COR-L47 (cell line): ENCODE measurements at regions not wholly inside any gene's neighbourhood (a gene's known extent, or its start where the extent isn't known, plus 50 kb on each side); places are given as distances from the start of the nearest gene placed in this dataset.
A peak's percentile ranks its signal among the peaks of the same experiment; 100 is the strongest.
"Not testable (repeated sequence)": the region's sequence is repeated elsewhere in the genome, so short reads cannot be mapped to it uniquely, and the experiment has no call there.

Experiments used
- DNase-seq: peaks from one replicate; lab custom pipeline; 2025; lab: John Stamatoyannopoulos, UW

GRCh38 chr12:129959889-129960288, 56.1 kb upstream of the TMEM132D start:
- no peak for DNase-seq

GRCh38 chr12:129961091-129961490, 57.3 kb upstream of the TMEM132D start:
- DNase-seq = no peak

DNA sequence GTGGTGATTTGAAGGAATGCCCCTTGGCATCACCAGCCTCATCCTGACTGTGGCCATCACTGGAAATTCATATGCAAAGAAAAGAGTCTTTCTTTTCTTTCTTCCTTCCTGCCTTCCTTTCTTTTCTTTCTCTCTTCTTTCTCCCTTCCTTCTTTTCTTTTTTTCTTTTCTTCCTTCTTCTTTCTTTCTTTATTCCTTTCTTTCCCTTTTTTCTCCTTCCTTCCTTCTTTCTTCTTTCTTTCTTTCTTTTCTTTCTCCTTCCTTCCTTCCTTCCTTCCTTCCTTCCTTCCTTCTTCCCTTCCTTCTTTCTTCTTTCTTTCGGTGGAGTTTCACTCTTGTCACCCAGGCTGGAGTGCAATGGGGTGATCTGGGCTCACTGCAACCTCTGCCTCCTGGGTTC, 58.0 kb upstream of the TMEM132D start:
- no peak for DNase-seq

DNA sequence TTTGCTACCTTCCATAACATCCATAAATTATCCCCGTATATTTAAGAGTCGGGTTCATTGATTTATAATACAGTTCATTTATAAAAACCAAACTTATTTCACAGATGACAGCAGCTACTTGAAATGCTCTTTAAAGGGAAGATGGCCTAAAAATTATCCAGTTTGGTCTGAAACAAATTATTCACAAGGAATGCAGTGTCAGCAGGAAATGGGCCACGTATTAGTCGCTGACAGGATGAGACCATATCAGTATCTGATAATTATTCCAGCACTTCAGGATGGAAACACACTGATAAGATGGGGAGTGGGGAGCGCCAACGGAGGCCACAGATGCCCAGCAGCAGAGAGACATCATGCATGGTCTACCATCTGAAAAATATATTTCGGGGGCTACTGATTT, 60.5 kb upstream of the TMEM132D start:
- DNase-seq = no peak

- no peak for DNase-seq
Observed at GRCh38 chr12:129964826-129965457, 61.1 kb upstream of the TMEM132D start.

- DNase-seq = no peak
Observed at GRCh38 chr12:129966146-129966995, 62.5 kb upstream of the TMEM132D start.

GRCh38 chr12:129971721-129972120, 67.9 kb upstream of the TMEM132D start:
- no peak for DNase-seq

- no peak for DNase-seq
Observed at GRCh38 chr12:129973236-129973961, 69.6 kb upstream of the TMEM132D start.

DNA sequence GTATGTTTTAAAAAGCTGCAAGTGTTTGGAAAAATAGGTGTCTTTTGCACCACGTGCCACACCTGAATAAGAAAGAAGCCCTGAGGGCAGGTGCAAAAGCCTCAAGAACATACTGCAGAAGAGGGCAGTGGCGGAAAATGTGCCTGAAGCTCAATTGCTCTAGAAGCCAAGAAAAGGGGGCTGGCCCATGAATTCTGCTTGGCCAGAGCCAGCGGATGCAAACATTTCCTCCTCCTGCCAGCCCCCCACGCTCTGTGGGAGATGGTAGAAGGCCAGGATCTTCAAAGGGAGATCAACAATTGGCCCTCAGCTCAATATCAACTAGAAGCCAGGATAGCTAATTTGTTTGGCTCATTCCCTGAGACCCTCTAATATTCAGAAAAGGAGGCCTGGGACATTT, 80.3 kb upstream of the TMEM132D start:
- DNase-seq = no peak

DNA sequence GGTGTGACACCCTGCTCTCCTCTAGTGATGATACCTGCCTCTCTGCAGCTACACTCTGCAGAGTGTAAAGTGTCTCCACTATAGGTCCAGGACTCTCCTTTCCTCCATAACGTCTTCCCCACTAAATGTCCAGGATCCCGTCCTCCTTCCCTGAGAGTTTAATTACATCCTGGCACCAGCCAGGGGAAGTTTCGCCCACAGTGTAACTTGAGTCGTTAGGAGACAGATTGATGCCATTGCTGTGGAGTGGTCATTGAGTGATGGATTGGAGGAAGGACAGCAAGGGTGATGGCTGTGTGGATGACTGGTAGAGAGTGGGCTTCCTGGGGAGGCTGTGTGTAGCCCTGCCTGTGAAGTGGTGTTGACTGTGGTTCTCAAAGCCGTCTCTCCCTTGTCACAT, 84.0 kb upstream of the TMEM132D start:
- DNase-seq = no peak

DNA sequence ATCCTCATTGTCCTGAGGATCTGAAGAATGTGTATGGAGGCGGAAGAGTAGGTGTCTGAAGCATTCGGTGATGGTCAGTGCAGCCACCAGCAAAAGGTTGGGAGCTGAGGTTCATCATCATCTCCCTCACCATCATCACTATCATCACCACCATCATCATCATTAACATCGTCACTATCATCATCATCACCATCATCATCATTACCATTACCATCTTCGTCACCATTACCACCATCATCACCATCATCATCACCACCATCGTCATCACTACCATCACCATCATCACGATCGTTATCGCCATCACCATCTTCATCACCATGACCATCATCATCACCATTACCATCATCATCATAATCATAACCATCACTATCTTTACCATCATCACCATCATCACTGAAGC, 90.8 kb upstream of the TMEM132D start:
- no peak for DNase-seq

GRCh38 chr12:129997239-129997638, 93.4 kb upstream of the TMEM132D start:
- no peak for DNase-seq

GRCh38 chr12:130004310-130004877, 100.6 kb upstream of the TMEM132D start:
- not testable (repeated sequence) for DNase-seq

DNA sequence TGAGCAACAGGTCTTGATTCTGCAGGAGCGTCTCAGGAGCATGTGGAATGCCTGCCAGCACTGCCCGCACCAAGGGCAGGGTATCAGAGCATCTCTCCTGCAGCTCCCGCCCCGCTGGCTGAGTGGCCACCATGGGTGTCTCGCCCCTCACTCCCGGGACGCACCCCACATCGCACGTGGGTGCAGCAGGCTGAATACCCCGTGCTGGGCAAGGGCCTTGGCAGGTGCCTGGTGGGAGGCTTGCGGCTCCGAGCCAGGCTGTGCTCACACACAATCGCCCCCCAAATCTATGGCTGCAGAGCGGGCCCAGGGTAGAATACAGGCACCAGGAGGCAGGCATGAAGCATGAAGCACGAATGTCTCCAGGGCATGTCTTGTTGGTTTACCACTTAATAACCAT, 103.9 kb upstream of the TMEM132D start:
- no peak for DNase-seq

- DNase-seq = no peak
Observed at GRCh38 chr12:130008241-130008640, 104.4 kb upstream of the TMEM132D start.

DNA sequence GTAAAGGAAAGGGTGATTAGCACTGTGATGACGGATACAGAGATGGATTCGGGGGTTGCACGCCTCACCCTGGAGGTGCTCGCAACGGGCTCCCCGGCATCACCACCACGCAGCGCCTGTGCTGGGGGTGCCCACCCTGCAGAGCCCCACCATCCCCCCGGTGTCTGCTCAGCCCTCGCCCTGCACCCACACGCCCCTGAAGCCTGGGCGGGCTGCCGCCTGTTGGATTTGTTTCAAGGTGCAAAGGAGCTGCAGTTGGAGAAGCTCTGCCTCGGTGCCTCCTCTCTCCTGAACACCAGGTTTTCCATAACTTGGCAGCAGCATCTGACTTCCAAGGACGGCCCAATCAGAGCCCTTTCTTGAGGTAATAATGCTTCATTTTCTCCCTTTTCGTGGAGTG, 106.1 kb upstream of the TMEM132D start:
- no peak for DNase-seq

- no peak for DNase-seq
Observed at GRCh38 chr12:130011611-130012385, 108.0 kb upstream of the TMEM132D start.

DNA sequence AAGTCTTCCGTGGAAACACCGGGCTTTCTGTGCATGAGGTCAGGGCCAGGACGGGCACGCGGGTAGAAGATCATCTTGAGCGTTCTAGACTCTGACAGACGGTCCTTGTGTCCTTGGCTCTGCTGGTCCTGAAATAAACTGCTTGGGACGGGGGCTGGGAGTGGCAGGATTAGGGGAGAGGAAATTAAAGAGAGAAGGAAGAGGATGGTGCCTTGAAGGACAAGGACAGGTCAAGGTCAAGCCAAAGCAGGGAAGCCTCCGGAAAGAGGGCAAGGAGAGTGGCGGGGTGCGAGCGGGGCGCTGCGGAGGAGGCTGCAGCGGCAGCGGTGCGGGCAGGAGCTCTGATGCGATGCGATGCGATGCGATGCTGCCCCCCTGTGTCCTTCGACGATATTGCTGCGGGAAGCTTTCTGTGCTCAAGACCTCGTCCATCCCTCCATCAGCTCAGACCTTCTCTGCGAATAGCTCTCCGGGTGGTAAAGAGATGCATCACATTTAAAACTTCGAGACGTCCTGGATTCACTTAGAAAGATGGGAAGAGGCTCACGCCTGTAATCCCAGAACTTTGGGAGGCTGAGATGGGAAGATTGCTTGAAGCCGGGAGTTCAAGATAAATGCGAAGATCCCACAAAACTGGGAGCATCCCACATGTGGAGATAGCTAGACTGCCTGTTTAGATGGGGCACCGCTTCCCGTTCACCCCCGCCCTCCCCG, 110.1 kb upstream of the TMEM132D start:
- DNase-seq = peak; percentile 41

- DNase-seq = no peak
Observed at GRCh38 chr12:130014485-130014807, 110.6 kb upstream of the TMEM132D start.

DNA sequence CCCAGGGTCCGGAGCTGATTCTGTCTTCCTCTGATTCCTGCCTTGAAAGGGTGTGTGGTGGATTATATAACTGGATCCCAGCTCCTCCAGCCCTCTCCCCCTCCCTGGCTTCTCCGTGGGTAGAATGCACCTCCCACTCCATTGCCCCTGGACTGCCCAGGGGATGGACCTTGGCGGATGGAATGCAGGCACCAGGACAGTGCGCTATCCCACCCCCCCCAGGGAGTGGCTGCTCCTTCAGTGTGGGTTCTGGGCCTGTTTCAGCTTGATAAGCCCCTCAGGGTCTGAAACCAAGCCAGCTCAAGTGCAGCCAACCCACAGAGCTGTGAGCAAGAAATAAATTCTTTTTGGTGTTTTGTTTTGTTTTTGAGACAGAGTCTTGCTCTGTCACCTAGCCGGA, 112.4 kb upstream of the TMEM132D start:
- DNase-seq = no peak

DNA sequence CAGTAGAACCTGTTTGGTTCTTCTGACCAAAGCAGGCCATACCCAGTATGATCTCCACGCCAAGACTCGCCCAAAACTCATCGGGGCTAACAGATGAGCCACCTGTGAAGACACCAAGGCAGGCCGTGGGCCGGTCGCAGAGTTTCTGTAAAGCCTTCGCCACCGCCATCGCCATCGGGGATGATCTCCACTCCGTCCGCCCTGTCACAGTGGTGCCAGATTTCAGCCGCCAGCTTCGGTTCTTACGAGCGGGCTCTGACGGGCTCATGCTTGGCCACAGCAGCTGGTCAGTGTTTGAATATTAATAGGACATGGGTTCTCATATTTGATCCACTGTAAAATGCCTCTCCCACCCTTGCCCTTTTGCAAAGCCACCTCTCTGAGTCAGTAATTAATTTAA, 113.2 kb upstream of the TMEM132D start:
- DNase-seq = no peak
